22Rv1 (cell line): ENCODE measurements at regions not wholly inside any gene's neighbourhood (a gene's known extent, or its start where the extent isn't known, plus 50 kb on each side); places are given as distances from the start of the nearest gene placed in this dataset.

Experiments
- H3K27ac ChIP-seq: fragments of 450-650 bp; 2 replicates; pipeline ENCODE4 v1.5.1; 2017
- CTCF ChIP-seq: fragments of 450-650 bp; IDR thresholded peaks from 2 replicates; pipeline ENCODE4 v1.5.1; 2017; ENCODE audit warnings: mild to moderate bottlenecking
- ZFX ChIP-seq: fragments of 450-650 bp; IDR thresholded peaks from 2 replicates; pipeline ENCODE4 v1.6.1; 2017; ENCODE audit warnings: antibody characterized with exemption, borderline replicate concordance

GRCh38 chrX:82232679-82233078, 1030.8 kb downstream of the SH3BGRL start:
- TF ChIP-seq CTCF (no peak), ZFX (no peak)
- no peak overlapping the region for H3K27ac ChIP-seq

- TF ChIP-seq ZFX, result no peak
- TF ChIP-seq CTCF, result no peak
- H3K27ac ChIP-seq, result no peak overlapping the region
Observed at GRCh38 chrX:82237328-82237727, 1035.4 kb downstream of the SH3BGRL start.
